GM23338 (cell line): ENCODE measurements at regions not wholly inside any gene's neighbourhood (a gene's known extent, or its start where the extent isn't known, plus 50 kb on each side); places are given as distances from the start of the nearest gene placed in this dataset.

Source experiments
- ATAC-seq: fragments of 200-7000 bp; cut with Tn5 transposase; 3 replicates; pipeline ENCODE4 v1.9.1; 2020
- DNase-seq: peaks from one replicate; pipeline ENCODE4 v3.0.0-alpha.2; 2015; ENCODE audit warnings: low spot score
- H2AFZ ChIP-seq: fragments of 200-600 bp; sonication (generic); 2 replicates; pipeline ENCODE4 v1.8.0; 2016; ENCODE audit warnings: antibody characterized with exemption, mild to moderate bottlenecking, moderate library complexity
- H3F3A ChIP-seq: fragments of 200-600 bp; sonication (generic); replicated peaks from 2 replicates; pipeline ENCODE4 v1.8.0; 2017; ENCODE audit warnings: antibody characterized with exemption, mixed run types, low read depth
- H3K27ac ChIP-seq: fragments of 200-600 bp; sonication (generic); 2 replicates; pipeline ENCODE4 v1.6.1; 2016; ENCODE audit warnings: low read depth
- H3K27me3 ChIP-seq: fragments of 200-600 bp; sonication (generic); 2 replicates; pipeline ENCODE4 v1.8.0; 2016; ENCODE audit warnings: mild to moderate bottlenecking, mixed run types, moderate library complexity; ENCODE audit not compliant: insufficient read depth
- H3K36me3 ChIP-seq: fragments of 200-600 bp; sonication (generic); 2 replicates; pipeline ENCODE4 v1.8.0; 2016; ENCODE audit warnings: mild to moderate bottlenecking; ENCODE audit not compliant: insufficient read depth
- H3K4me1 ChIP-seq: fragments of 200-600 bp; sonication (generic); 2 replicates; pipeline ENCODE4 v1.8.0; 2016; ENCODE audit warnings: mild to moderate bottlenecking, moderate library complexity; ENCODE audit not compliant: insufficient read depth
- H3K4me2 ChIP-seq: fragments of 200-600 bp; sonication (generic); 2 replicates; pipeline ENCODE4 v1.7.1; 2017; ENCODE audit warnings: mixed run types
- H3K4me3 ChIP-seq: fragments of 200-600 bp; sonication (generic); 2 replicates; pipeline ENCODE4 v1.6.1; 2016; ENCODE audit warnings: mixed run types
- H3K79me2 ChIP-seq: fragments of 200-600 bp; sonication (generic); replicated peaks from 2 replicates; pipeline ENCODE4 v1.8.0; 2017; ENCODE audit warnings: mild to moderate bottlenecking; ENCODE audit not compliant: insufficient read depth
- H3K9me2 ChIP-seq: fragments of 200-600 bp; sonication (generic); 2 replicates; pipeline ENCODE4 v1.8.0; 2017; ENCODE audit not compliant: insufficient read depth
- H4K20me1 ChIP-seq: fragments of 200-600 bp; sonication (generic); replicated peaks from 2 replicates; pipeline ENCODE4 v1.8.0; 2017; ENCODE audit warnings: mild to moderate bottlenecking; ENCODE audit not compliant: insufficient read depth
- H3K27ac Mint-ChIP-seq: 2 replicates; pipeline ENCODE4 v1.8.0; 2020; ENCODE audit warnings: inconsistent platforms, mild to moderate bottlenecking, moderate library complexity, mixed read lengths
- H3K27me3 Mint-ChIP-seq: 3 replicates; pipeline ENCODE4 v1.8.0; 2022; ENCODE audit warnings: low read depth, mild to moderate bottlenecking, moderate library complexity, mixed read lengths, inconsistent platforms; ENCODE audit not compliant: insufficient read depth, poor library complexity
- H3K36me3 Mint-ChIP-seq: 3 replicates; pipeline ENCODE4 v1.8.0; 2021; ENCODE audit warnings: low read depth, mild to moderate bottlenecking, inconsistent platforms, moderate library complexity, mixed read lengths
- H3K4me1 Mint-ChIP-seq: 3 replicates; pipeline ENCODE4 v1.8.0; 2020; ENCODE audit warnings: mild to moderate bottlenecking, inconsistent platforms, mixed read lengths
- H3K4me3 Mint-ChIP-seq: 3 replicates; pipeline ENCODE4 v1.8.0; 2021; ENCODE audit warnings: moderate library complexity, mild to moderate bottlenecking, inconsistent platforms, mixed read lengths
- H3K9me3 Mint-ChIP-seq: 3 replicates; pipeline ENCODE4 v1.8.0; 2020; ENCODE audit warnings: moderate library complexity, mild to moderate bottlenecking, inconsistent platforms, mixed read lengths
- CREB1 ChIP-seq: fragments of 250-450 bp; sonication (Bioruptor Pico); IDR thresholded peaks from 2 replicates; pipeline ENCODE4 v1.5.0; 2020; ENCODE audit warnings: low read depth, mild to moderate bottlenecking, moderate library complexity
- EZH2 ChIP-seq: fragments of 200-600 bp; sonication (generic); IDR thresholded peaks from one replicate; pipeline ENCODE4 v1.8.0; 2017; ENCODE audit warnings: antibody characterized with exemption, mild to moderate bottlenecking, low read depth; ENCODE audit not compliant: unreplicated experiment
- EZH2phosphoT487 ChIP-seq: fragments of 200-600 bp; sonication (generic); IDR thresholded peaks from one replicate; pipeline ENCODE4 v1.8.1; 2018; ENCODE audit warnings: antibody characterized with exemption; ENCODE audit not compliant: unreplicated experiment
- JUNB ChIP-seq: IDR thresholded peaks from one replicate; pipeline ENCODE4 v1.6.1; 2016; ENCODE audit warnings: antibody characterized with exemption; ENCODE audit not compliant: unreplicated experiment
- NANOG ChIP-seq: IDR thresholded peaks from 2 replicates; pipeline ENCODE4 v1.6.1; 2016; ENCODE audit warnings: antibody characterized with exemption, borderline replicate concordance
- POLR2AphosphoS5 ChIP-seq: IDR thresholded peaks from 2 replicates; pipeline ENCODE4 v1.6.1; 2016; ENCODE audit warnings: antibody characterized with exemption, low read depth
- STAT1 ChIP-seq: IDR thresholded peaks from one replicate; pipeline ENCODE4 v1.6.1; 2016; ENCODE audit warnings: antibody characterized with exemption; ENCODE audit not compliant: unreplicated experiment
- ZNF114 ChIP-seq: fragments of 250-450 bp; sonication (Bioruptor Pico); IDR thresholded peaks from 2 replicates; pipeline ENCODE4 v1.5.0; 2020; ENCODE audit warnings: mild to moderate bottlenecking, moderate library complexity
- ZNF331 ChIP-seq: fragments of 250-450 bp; sonication (Bioruptor Pico); IDR thresholded peaks from 2 replicates; pipeline ENCODE4 v1.5.0; 2020; ENCODE audit warnings: low read depth, mild to moderate bottlenecking, moderate library complexity
- TF ChIP-seq, protein P1 (sequence below): IDR thresholded peaks from one replicate; pipeline ENCODE4 v1.6.1; 2018; ENCODE audit warnings: antibody characterized with exemption; ENCODE audit not compliant: unreplicated experiment
- TF ChIP-seq, protein P2 (sequence below): IDR thresholded peaks from 2 replicates; pipeline ENCODE4 v1.6.1; 2016; ENCODE audit warnings: antibody characterized with exemption
- TF ChIP-seq, protein P3 (sequence below): fragments of 250-450 bp; sonication (Bioruptor Pico); IDR thresholded peaks from 2 replicates; pipeline ENCODE4 v1.5.0; 2020; ENCODE audit warnings: mild to moderate bottlenecking, moderate library complexity
- TF ChIP-seq, protein P4 (sequence below), 2 experiments: fragments of 200-600 bp in 1 of 2; sonication (generic) in 1 of 2; conservative IDR thresholded peaks; 2 replicates each; pipeline versions ENCODE4 v1.5.1 to v1.6.1; 2016 to 2017; ENCODE audit warnings: antibody characterized with exemption in 2 of 2, low read depth in 2 of 2, mild to moderate bottlenecking in 2 of 2, moderate library complexity in 1 of 2

DNA sequence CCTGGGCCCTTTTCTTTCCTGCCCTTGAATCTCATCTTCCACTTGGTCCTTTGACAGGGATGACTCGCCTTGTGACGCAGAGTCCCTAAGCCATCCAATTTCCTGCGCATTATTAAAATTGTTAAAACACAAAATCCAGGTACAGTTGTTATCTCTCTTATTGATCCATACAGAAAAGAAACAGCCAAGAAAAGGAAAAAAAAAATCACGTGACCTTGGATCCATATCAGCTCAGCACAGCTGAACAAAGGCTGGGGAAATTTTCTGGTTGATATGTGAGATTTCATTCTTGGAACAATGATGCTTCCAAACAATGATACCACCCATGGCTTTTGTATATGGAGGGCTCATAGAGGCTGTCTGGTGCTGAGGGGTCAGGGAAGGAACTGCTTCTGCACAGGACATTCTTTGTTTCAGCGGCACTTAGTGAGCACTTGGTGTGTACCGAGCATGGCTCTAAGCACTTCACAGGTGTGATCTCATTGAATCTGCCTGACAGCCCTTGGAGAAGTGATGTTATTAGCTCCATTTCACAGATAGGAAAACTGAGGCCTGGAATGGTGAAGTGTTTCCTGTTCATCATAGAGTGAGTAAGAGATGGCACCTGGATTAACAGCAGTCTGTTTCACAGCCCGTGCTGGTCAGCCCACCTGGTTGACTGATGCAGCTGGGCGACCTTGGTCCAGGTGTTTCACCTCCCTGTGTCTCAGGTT is 155.0 kb upstream of the SULF2 start:
- H3K4me1 Mint-ChIP-seq: peaks cover 7% of the 10 kb centered on the region; the same call in 2 of the 3 replicates
- Histone ChIP-seq H3K36me3 (no peaks in the 10 kb centered on the region), H3K27ac (no peak overlapping the region), H3K4me1 (no peaks in the 10 kb centered on the region), H4K20me1 (no peaks in the 10 kb centered on the region), H3K79me2 (no peaks in the 10 kb centered on the region), H2AFZ (no peak overlapping the region), H3K9me2 (no peaks in the 10 kb centered on the region), H3K4me2 (no peak overlapping the region), H3F3A (no peaks in the 10 kb centered on the region), H3K27me3 (no peaks in the 10 kb centered on the region), H3K4me3 (no peak overlapping the region)
- peaks cover 6% of the 10 kb centered on the region for H3K27me3 Mint-ChIP-seq
- H3K9me3 Mint-ChIP-seq: no peaks in the 10 kb centered on the region
- ATAC-seq (no peak), DNase-seq (no peak)
- TF ChIP-seq ZNF114 (CRISPR knock-in tag) (no peak), STAT1 (no peak), EZH2 (no peak), JUNB (no peak), ZNF331 (CRISPR knock-in tag) (no peak), NANOG (no peak), CREB1 (CRISPR knock-in tag) (no peak), EZH2phosphoT487 (no peak), POLR2AphosphoS5 (no peak)
- TF ChIP-seq, protein P1, sequence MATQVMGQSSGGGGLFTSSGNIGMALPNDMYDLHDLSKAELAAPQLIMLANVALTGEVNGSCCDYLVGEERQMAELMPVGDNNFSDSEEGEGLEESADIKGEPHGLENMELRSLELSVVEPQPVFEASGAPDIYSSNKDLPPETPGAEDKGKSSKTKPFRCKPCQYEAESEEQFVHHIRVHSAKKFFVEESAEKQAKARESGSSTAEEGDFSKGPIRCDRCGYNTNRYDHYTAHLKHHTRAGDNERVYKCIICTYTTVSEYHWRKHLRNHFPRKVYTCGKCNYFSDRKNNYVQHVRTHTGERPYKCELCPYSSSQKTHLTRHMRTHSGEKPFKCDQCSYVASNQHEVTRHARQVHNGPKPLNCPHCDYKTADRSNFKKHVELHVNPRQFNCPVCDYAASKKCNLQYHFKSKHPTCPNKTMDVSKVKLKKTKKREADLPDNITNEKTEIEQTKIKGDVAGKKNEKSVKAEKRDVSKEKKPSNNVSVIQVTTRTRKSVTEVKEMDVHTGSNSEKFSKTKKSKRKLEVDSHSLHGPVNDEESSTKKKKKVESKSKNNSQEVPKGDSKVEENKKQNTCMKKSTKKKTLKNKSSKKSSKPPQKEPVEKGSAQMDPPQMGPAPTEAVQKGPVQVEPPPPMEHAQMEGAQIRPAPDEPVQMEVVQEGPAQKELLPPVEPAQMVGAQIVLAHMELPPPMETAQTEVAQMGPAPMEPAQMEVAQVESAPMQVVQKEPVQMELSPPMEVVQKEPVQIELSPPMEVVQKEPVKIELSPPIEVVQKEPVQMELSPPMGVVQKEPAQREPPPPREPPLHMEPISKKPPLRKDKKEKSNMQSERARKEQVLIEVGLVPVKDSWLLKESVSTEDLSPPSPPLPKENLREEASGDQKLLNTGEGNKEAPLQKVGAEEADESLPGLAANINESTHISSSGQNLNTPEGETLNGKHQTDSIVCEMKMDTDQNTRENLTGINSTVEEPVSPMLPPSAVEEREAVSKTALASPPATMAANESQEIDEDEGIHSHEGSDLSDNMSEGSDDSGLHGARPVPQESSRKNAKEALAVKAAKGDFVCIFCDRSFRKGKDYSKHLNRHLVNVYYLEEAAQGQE: no peak
- TF ChIP-seq, protein P2, sequence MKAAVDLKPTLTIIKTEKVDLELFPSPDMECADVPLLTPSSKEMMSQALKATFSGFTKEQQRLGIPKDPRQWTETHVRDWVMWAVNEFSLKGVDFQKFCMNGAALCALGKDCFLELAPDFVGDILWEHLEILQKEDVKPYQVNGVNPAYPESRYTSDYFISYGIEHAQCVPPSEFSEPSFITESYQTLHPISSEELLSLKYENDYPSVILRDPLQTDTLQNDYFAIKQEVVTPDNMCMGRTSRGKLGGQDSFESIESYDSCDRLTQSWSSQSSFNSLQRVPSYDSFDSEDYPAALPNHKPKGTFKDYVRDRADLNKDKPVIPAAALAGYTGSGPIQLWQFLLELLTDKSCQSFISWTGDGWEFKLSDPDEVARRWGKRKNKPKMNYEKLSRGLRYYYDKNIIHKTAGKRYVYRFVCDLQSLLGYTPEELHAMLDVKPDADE: no peak
- TF ChIP-seq, protein P3, sequence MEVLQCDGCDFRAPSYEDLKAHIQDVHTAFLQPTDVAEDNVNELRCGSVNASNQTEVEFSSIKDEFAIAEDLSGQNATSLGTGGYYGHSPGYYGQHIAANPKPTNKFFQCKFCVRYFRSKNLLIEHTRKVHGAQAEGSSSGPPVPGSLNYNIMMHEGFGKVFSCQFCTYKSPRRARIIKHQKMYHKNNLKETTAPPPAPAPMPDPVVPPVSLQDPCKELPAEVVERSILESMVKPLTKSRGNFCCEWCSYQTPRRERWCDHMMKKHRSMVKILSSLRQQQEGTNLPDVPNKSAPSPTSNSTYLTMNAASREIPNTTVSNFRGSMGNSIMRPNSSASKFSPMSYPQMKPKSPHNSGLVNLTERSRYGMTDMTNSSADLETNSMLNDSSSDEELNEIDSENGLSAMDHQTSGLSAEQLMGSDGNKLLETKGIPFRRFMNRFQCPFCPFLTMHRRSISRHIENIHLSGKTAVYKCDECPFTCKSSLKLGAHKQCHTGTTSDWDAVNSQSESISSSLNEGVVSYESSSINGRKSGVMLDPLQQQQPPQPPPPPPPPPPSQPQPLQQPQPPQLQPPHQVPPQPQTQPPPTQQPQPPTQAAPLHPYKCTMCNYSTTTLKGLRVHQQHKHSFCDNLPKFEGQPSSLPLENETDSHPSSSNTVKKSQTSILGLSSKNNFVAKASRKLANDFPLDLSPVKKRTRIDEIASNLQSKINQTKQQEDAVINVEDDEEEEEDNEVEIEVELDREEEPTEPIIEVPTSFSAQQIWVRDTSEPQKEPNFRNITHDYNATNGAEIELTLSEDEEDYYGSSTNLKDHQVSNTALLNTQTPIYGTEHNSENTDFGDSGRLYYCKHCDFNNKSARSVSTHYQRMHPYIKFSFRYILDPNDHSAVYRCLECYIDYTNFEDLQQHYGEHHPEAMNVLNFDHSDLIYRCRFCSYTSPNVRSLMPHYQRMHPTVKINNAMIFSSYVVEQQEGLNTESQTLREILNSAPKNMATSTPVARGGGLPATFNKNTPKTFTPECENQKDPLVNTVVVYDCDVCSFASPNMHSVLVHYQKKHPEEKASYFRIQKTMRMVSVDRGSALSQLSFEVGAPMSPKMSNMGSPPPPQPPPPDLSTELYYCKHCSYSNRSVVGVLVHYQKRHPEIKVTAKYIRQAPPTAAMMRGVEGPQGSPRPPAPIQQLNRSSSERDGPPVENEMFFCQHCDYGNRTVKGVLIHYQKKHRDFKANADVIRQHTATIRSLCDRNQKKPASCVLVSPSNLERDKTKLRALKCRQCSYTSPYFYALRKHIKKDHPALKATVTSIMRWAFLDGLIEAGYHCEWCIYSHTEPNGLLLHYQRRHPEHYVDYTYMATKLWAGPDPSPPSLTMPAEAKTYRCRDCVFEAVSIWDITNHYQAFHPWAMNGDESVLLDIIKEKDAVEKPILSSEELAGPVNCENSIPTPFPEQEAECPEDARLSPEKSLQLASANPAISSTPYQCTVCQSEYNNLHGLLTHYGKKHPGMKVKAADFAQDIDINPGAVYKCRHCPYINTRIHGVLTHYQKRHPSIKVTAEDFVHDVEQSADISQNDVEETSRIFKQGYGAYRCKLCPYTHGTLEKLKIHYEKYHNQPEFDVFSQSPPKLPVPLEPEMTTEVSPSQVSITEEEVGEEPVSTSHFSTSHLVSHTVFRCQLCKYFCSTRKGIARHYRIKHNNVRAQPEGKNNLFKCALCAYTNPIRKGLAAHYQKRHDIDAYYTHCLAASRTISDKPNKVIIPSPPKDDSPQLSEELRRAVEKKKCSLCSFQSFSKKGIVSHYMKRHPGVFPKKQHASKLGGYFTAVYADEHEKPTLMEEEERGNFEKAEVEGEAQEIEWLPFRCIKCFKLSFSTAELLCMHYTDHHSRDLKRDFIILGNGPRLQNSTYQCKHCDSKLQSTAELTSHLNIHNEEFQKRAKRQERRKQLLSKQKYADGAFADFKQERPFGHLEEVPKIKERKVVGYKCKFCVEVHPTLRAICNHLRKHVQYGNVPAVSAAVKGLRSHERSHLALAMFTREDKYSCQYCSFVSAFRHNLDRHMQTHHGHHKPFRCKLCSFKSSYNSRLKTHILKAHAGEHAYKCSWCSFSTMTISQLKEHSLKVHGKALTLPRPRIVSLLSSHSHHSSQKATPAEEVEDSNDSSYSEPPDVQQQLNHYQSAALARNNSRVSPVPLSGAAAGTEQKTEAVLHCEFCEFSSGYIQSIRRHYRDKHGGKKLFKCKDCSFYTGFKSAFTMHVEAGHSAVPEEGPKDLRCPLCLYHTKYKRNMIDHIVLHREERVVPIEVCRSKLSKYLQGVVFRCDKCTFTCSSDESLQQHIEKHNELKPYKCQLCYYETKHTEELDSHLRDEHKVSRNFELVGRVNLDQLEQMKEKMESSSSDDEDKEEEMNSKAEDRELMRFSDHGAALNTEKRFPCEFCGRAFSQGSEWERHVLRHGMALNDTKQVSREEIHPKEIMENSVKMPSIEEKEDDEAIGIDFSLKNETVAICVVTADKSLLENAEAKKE: no peak
- TF ChIP-seq, protein P4, sequence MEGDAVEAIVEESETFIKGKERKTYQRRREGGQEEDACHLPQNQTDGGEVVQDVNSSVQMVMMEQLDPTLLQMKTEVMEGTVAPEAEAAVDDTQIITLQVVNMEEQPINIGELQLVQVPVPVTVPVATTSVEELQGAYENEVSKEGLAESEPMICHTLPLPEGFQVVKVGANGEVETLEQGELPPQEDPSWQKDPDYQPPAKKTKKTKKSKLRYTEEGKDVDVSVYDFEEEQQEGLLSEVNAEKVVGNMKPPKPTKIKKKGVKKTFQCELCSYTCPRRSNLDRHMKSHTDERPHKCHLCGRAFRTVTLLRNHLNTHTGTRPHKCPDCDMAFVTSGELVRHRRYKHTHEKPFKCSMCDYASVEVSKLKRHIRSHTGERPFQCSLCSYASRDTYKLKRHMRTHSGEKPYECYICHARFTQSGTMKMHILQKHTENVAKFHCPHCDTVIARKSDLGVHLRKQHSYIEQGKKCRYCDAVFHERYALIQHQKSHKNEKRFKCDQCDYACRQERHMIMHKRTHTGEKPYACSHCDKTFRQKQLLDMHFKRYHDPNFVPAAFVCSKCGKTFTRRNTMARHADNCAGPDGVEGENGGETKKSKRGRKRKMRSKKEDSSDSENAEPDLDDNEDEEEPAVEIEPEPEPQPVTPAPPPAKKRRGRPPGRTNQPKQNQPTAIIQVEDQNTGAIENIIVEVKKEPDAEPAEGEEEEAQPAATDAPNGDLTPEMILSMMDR (conservative IDR thresholded peaks at IDR 0.05; ENCODE audit: low read depth in 2 of 2): no peak
- H3K27ac Mint-ChIP-seq: no peak overlapping the region
- no peak overlapping the region for H3K4me3 Mint-ChIP-seq
- no peaks in the 10 kb centered on the region for H3K36me3 Mint-ChIP-seq
